ENCODE measurements at regions not wholly inside any gene's neighbourhood (a gene's known extent, or its start where the extent isn't known, plus 50 kb on each side); places are given as distances from the start of the nearest gene placed in this dataset.
"Not testable (repeated sequence)": the region's sequence is repeated elsewhere in the genome, so short reads cannot be mapped to it uniquely, and the experiment has no call there.

- no peak overlapping the region for H3K27ac ChIP-seq (ENCODE audit: insufficient read depth, low read length, poor library complexity, severe bottlenecking)
- no peak for DNase-seq
- no peak for ATAC-seq (ENCODE audit: low read depth in 2 of 2)
- no peaks in the 10 kb centered on the region for H3K36me3 ChIP-seq (ENCODE audit: control insufficient read depth, insufficient read depth, low read length)
- Mint-ChIP-seq H3K9me3 (peaks cover 0 to 9% (median 1%) of the 10 kb centered on the region in 7 donors), H3K27ac (no peak overlapping the region), H3K4me1 (peaks cover 0 to 4% (median 0%) of the 10 kb centered on the region in 4 donors), H3K36me3 (no peaks in the 10 kb centered on the region), H3K27me3 (no peaks in the 10 kb centered on the region), H3K4me3 (no peak overlapping the region)
- H3K4me1 ChIP-seq (ENCODE audit: control insufficient read depth, insufficient read depth, low read length, poor library complexity, severe bottlenecking): no peaks in the 10 kb centered on the region
- no peak overlapping the region for H3K4me3 ChIP-seq (ENCODE audit: low read depth, low read length)
- H3K27me3 ChIP-seq (ENCODE audit: control insufficient read depth, insufficient read depth, low read length): peaks cover 2% of the 10 kb centered on the region
- no peaks in the 10 kb centered on the region for H3K9me3 ChIP-seq (ENCODE audit: control insufficient read depth in 2 of 2, low read length in 2 of 2)
These were observed 120.7 kb upstream of the FAN1 start for GRCh38 chr15:30783019-30783418.

GRCh38 chr15:30788595-30788994, 115.1 kb upstream of the FAN1 start:
- no peaks in the 10 kb centered on the region for H3K36me3 ChIP-seq (ENCODE audit: control insufficient read depth, insufficient read depth, low read length)
- H3K4me3 Mint-ChIP-seq: no peak overlapping the region

GRCh38 chr15:30791239-30792175, 112.2 kb upstream of the FAN1 start:
- Mint-ChIP-seq H3K4me1 (no peaks in the 10 kb centered on the region), H3K27me3 (peaks cover 12% of the 10 kb centered on the region), H3K9me3 (peaks cover 0 to 2% (median 0%) of the 10 kb centered on the region in 7 donors), H3K4me3 (no peak overlapping the region), H3K36me3 (no peaks in the 10 kb centered on the region), H3K27ac (no peak overlapping the region)
- Histone ChIP-seq H3K36me3 (ENCODE audit: control insufficient read depth, insufficient read depth, low read length) (no peaks in the 10 kb centered on the region), H3K9me3 (ENCODE audit: control insufficient read depth in 2 of 2, low read length in 2 of 2) (no peaks in the 10 kb centered on the region), H3K27ac (ENCODE audit: insufficient read depth, low read length, poor library complexity, severe bottlenecking) (no peak overlapping the region), H3K27me3 (ENCODE audit: control insufficient read depth, insufficient read depth, low read length) (peaks cover 2% of the 10 kb centered on the region), H3K4me3 (ENCODE audit: low read depth, low read length) (no peak overlapping the region), H3K4me1 (ENCODE audit: control insufficient read depth, insufficient read depth, low read length, poor library complexity, severe bottlenecking) (no peaks in the 10 kb centered on the region)
- ATAC-seq (ENCODE audit: low read depth in 2 of 2): no peak
- DNase-seq: no peak

More at GRCh38 chr15:30788595-30788994, 115.1 kb upstream of the FAN1 start:
- Histone ChIP-seq H3K27me3 (ENCODE audit: control insufficient read depth, insufficient read depth, low read length) (peaks cover 2% of the 10 kb centered on the region), H3K9me3 (ENCODE audit: control insufficient read depth in 2 of 2, low read length in 2 of 2) (no peaks in the 10 kb centered on the region), H3K4me1 (ENCODE audit: control insufficient read depth, insufficient read depth, low read length, poor library complexity, severe bottlenecking) (no peaks in the 10 kb centered on the region), H3K27ac (ENCODE audit: insufficient read depth, low read length, poor library complexity, severe bottlenecking) (no peak overlapping the region), H3K4me3 (ENCODE audit: low read depth, low read length) (no peak overlapping the region)
- Mint-ChIP-seq H3K4me1 (no peaks in the 10 kb centered on the region), H3K9me3 (peaks cover 0 to 2% (median 0%) of the 10 kb centered on the region in 7 donors), H3K27me3 (peaks cover 7% of the 10 kb centered on the region), H3K27ac (no peak overlapping the region), H3K36me3 (no peaks in the 10 kb centered on the region)
- DNase-seq (no peak), ATAC-seq (ENCODE audit: low read depth in 2 of 2) (no peak)

GRCh38 chr15:30792843-30793242, 110.9 kb upstream of the FAN1 start:
- not testable (repeated sequence) for H3K27ac Mint-ChIP-seq; H3K4me1 Mint-ChIP-seq; DNase-seq; H3K27me3 ChIP-seq (ENCODE audit: control insufficient read depth, insufficient read depth, low read length); H3K27ac ChIP-seq (ENCODE audit: insufficient read depth, low read length, poor library complexity, severe bottlenecking); H3K36me3 ChIP-seq (ENCODE audit: control insufficient read depth, insufficient read depth, low read length); H3K4me1 ChIP-seq (ENCODE audit: control insufficient read depth, insufficient read depth, low read length, poor library complexity, severe bottlenecking); H3K4me3 Mint-ChIP-seq; H3K9me3 ChIP-seq (ENCODE audit: control insufficient read depth in 2 of 2, low read length in 2 of 2); H3K4me3 ChIP-seq (ENCODE audit: low read depth, low read length); ATAC-seq (ENCODE audit: low read depth in 2 of 2); H3K36me3 Mint-ChIP-seq; H3K9me3 Mint-ChIP-seq
- H3K27me3 Mint-ChIP-seq: peaks cover 12% of the 10 kb centered on the region

GRCh38 chr15:30794388-30794787, 109.3 kb upstream of the FAN1 start:
- Histone ChIP-seq H3K27me3 (ENCODE audit: control insufficient read depth, insufficient read depth, low read length) (no peaks in the 10 kb centered on the region), H3K9me3 (ENCODE audit: control insufficient read depth in 2 of 2, low read length in 2 of 2) (no peaks in the 10 kb centered on the region), H3K4me3 (ENCODE audit: low read depth, low read length) (no peak overlapping the region), H3K36me3 (ENCODE audit: control insufficient read depth, insufficient read depth, low read length) (no peaks in the 10 kb centered on the region), H3K4me1 (ENCODE audit: control insufficient read depth, insufficient read depth, low read length, poor library complexity, severe bottlenecking) (no peaks in the 10 kb centered on the region), H3K27ac (ENCODE audit: insufficient read depth, low read length, poor library complexity, severe bottlenecking) (no peak overlapping the region)
- peaks cover 0 to 2% (median 0%) of the 10 kb centered on the region in 7 donors for H3K9me3 Mint-ChIP-seq
- no peaks in the 10 kb centered on the region for H3K36me3 Mint-ChIP-seq
- ATAC-seq (ENCODE audit: low read depth in 2 of 2) (no peak), DNase-seq (no peak)
- H3K4me3 Mint-ChIP-seq: no peak overlapping the region
- H3K27ac Mint-ChIP-seq: no peak overlapping the region
- H3K4me1 Mint-ChIP-seq: no peaks in the 10 kb centered on the region
- peaks cover 12% of the 10 kb centered on the region for H3K27me3 Mint-ChIP-seq

- H3K27ac Mint-ChIP-seq; H3K4me3 Mint-ChIP-seq; H3K4me1 Mint-ChIP-seq; H3K36me3 Mint-ChIP-seq; H3K27me3 Mint-ChIP-seq; H3K9me3 Mint-ChIP-seq; H3K4me1 ChIP-seq (ENCODE audit: control insufficient read depth, insufficient read depth, low read length, poor library complexity, severe bottlenecking); H3K27me3 ChIP-seq (ENCODE audit: control insufficient read depth, insufficient read depth, low read length); H3K4me3 ChIP-seq (ENCODE audit: low read depth, low read length); H3K36me3 ChIP-seq (ENCODE audit: control insufficient read depth, insufficient read depth, low read length); ATAC-seq (ENCODE audit: low read depth in 2 of 2); H3K27ac ChIP-seq (ENCODE audit: insufficient read depth, low read length, poor library complexity, severe bottlenecking); H3K9me3 ChIP-seq (ENCODE audit: control insufficient read depth in 2 of 2, low read length in 2 of 2); DNase-seq: not testable (repeated sequence)
These were observed 104.2 kb upstream of the FAN1 start for GRCh38 chr15:30799565-30799964.

- not testable (repeated sequence) for H3K27me3 ChIP-seq (ENCODE audit: control insufficient read depth, insufficient read depth, low read length); H3K9me3 ChIP-seq (ENCODE audit: control insufficient read depth in 2 of 2, low read length in 2 of 2); H3K9me3 Mint-ChIP-seq; H3K4me1 ChIP-seq (ENCODE audit: control insufficient read depth, insufficient read depth, low read length, poor library complexity, severe bottlenecking); H3K4me1 Mint-ChIP-seq; H3K4me3 ChIP-seq (ENCODE audit: low read depth, low read length); H3K36me3 ChIP-seq (ENCODE audit: control insufficient read depth, insufficient read depth, low read length); H3K27ac ChIP-seq (ENCODE audit: insufficient read depth, low read length, poor library complexity, severe bottlenecking); H3K4me3 Mint-ChIP-seq; H3K27me3 Mint-ChIP-seq; H3K27ac Mint-ChIP-seq; ATAC-seq (ENCODE audit: low read depth in 2 of 2); H3K36me3 Mint-ChIP-seq
- peak in 1 of 3 donors; percentile 5 for DNase-seq
These were observed 102.4 kb upstream of the FAN1 start for GRCh38 chr15:30801140-30801895.
